GM04503 (cell line): ENCODE measurements at regions not wholly inside any gene's neighbourhood (a gene's known extent, or its start where the extent isn't known, plus 50 kb on each side); places are given as distances from the start of the nearest gene placed in this dataset.

Experiments
- DNase-seq: peaks from one replicate; pipeline ENCODE4 v3.0.0-alpha.2; 2012; ENCODE audit warnings: low read depth

GRCh38 chr10:1788401-1788800 lies 51.1 kb upstream of the ADARB2 start:
- no peak for DNase-seq
